Natural killer cell treated with Interleukin-12 subunit alpha and Interleukin-12 subunit beta and Interleukin-15 and Interleukin-18, amount 100 ng/mL, for 72 hours (primary cell): ENCODE measurements at regions not wholly inside any gene's neighbourhood (a gene's known extent, or its start where the extent isn't known, plus 50 kb on each side); places are given as distances from the start of the nearest gene placed in this dataset.

ENCODE experiments used
- ATAC-seq, 2 donors: fragments of 150-1000 bp; cut with Tn5 transposase in 1 of 2; sonication (Bioruptor Pico), chemical (Tn5 transposase) in 1 of 2; 2 replicates each; pipeline ENCODE4 v1.10.0; 2021
- DNase-seq: peaks from one replicate; pipeline ENCODE4 v3.0.0; 2022; ENCODE audit warnings: low spot score
- H3K27ac Mint-ChIP-seq, 2 donors: 1 replicate in 1 of 2; 2 replicates in 1 of 2; pipeline ENCODE4 v1.8.0; 2022; ENCODE audit warnings: mixed read lengths in 2 of 2, mild to moderate bottlenecking in 1 of 2, moderate library complexity in 1 of 2
- H3K27me3 Mint-ChIP-seq, 2 donors: 1 replicate in 1 of 2; 2 replicates in 1 of 2; pipeline ENCODE4 v1.8.0; 2022; ENCODE audit warnings: mixed read lengths in 2 of 2
- H3K36me3 Mint-ChIP-seq: one replicate; pipeline ENCODE4 v1.8.0; 2022; ENCODE audit warnings: mixed read lengths
- H3K4me1 Mint-ChIP-seq, 2 donors: 1 replicate in 1 of 2; 2 replicates in 1 of 2; pipeline ENCODE4 v1.8.0; 2022; ENCODE audit warnings: low read depth in 2 of 2, mixed read lengths in 2 of 2, mild to moderate bottlenecking in 1 of 2
- H3K4me3 Mint-ChIP-seq: one replicate; pipeline ENCODE4 v1.8.0; 2022; ENCODE audit warnings: mixed read lengths
- H3K9me3 Mint-ChIP-seq: 2 replicates; pipeline ENCODE4 v1.8.0; 2022; ENCODE audit warnings: mixed read lengths

- Mint-ChIP-seq H3K27me3 (peaks cover 0 to 6% of the 10 kb centered on the region in 2 donors), H3K4me1 (no peaks in the 10 kb centered on the region), H3K9me3 (no peaks in the 10 kb centered on the region), H3K27ac (no peak overlapping the region), H3K4me3 (no peak overlapping the region), H3K36me3 (no peaks in the 10 kb centered on the region)
- no peak for ATAC-seq
- no peak for DNase-seq
These were observed 605.8 kb upstream of the PTGER4 start for GRCh38 chr5:40073927-40074326.

- H3K27me3 Mint-ChIP-seq, result peaks cover 0 to 8% of the 10 kb centered on the region in 2 donors
- H3K27ac Mint-ChIP-seq, result no peak overlapping the region
- no peaks in the 10 kb centered on the region for H3K4me1 Mint-ChIP-seq
- H3K4me3 Mint-ChIP-seq, result no peak overlapping the region
- H3K36me3 Mint-ChIP-seq, result no peaks in the 10 kb centered on the region
- no peaks in the 10 kb centered on the region for H3K9me3 Mint-ChIP-seq
- no peak for DNase-seq
- no peak for ATAC-seq
These were observed 607.8 kb upstream of the PTGER4 start for GRCh38 chr5:40071870-40072269.

GRCh38 chr5:40066616-40067015 lies 613.1 kb upstream of the PTGER4 start:
- ATAC-seq, result no peak
- Mint-ChIP-seq H3K4me3 (no peak overlapping the region), H3K4me1 (no peaks in the 10 kb centered on the region), H3K27me3 (peaks cover 0 to 6% of the 10 kb centered on the region in 2 donors), H3K36me3 (no peaks in the 10 kb centered on the region), H3K27ac (no peak overlapping the region), H3K9me3 (no peaks in the 10 kb centered on the region)
- DNase-seq, result no peak

- ATAC-seq (no peak), DNase-seq (no peak)
- H3K36me3 Mint-ChIP-seq, result no peaks in the 10 kb centered on the region
- no peak overlapping the region for H3K4me3 Mint-ChIP-seq
- H3K27ac Mint-ChIP-seq, result peak overlapping the region in 1 of 2 donors; percentile 9
- H3K9me3 Mint-ChIP-seq, result no peaks in the 10 kb centered on the region
- H3K27me3 Mint-ChIP-seq, result peaks cover 0 to 9% of the 10 kb centered on the region in 2 donors
- peaks cover 6 to 8% of the 10 kb centered on the region in 2 donors for H3K4me1 Mint-ChIP-seq
These were observed 626.9 kb upstream of the PTGER4 start for GRCh38 chr5:40052808-40053207.

GRCh38 chr5:40046792-40047191 lies 622.0 kb upstream of the DAB2 start:
- no peaks in the 10 kb centered on the region for H3K9me3 Mint-ChIP-seq
- H3K4me3 Mint-ChIP-seq, result no peak overlapping the region
- DNase-seq (no peak), ATAC-seq (no peak)
- peaks cover 11 to 19% of the 10 kb centered on the region in 2 donors for H3K27me3 Mint-ChIP-seq
- H3K4me1 Mint-ChIP-seq, result peaks cover 0 to 8% of the 10 kb centered on the region in 2 donors
- peaks cover 4% of the 10 kb centered on the region for H3K36me3 Mint-ChIP-seq
- no peak overlapping the region for H3K27ac Mint-ChIP-seq

- Mint-ChIP-seq H3K27ac (no peak overlapping the region), H3K27me3 (peaks cover 11 to 19% of the 10 kb centered on the region in 2 donors), H3K4me1 (peaks cover 0 to 8% of the 10 kb centered on the region in 2 donors), H3K36me3 (peaks cover 4% of the 10 kb centered on the region), H3K9me3 (no peaks in the 10 kb centered on the region), H3K4me3 (no peak overlapping the region)
- no peak for ATAC-seq
- DNase-seq, result no peak
These were observed 620.6 kb upstream of the DAB2 start for GRCh38 chr5:40045429-40045828.

GRCh38 chr5:40043916-40044315 lies 619.1 kb upstream of the DAB2 start:
- peaks cover 11 to 19% of the 10 kb centered on the region in 2 donors for H3K27me3 Mint-ChIP-seq
- H3K9me3 Mint-ChIP-seq, result no peaks in the 10 kb centered on the region
- ATAC-seq, result no peak
- peaks cover 0 to 8% of the 10 kb centered on the region in 2 donors for H3K4me1 Mint-ChIP-seq
- no peak for DNase-seq
- no peak overlapping the region for H3K27ac Mint-ChIP-seq
- peaks cover 4% of the 10 kb centered on the region for H3K36me3 Mint-ChIP-seq
- no peak overlapping the region for H3K4me3 Mint-ChIP-seq

GRCh38 chr5:40041452-40041851 lies 616.7 kb upstream of the DAB2 start:
- Mint-ChIP-seq H3K9me3 (no peaks in the 10 kb centered on the region), H3K27me3 (peaks cover 10 to 19% of the 10 kb centered on the region in 2 donors), H3K36me3 (no peaks in the 10 kb centered on the region), H3K4me1 (peaks cover 0 to 2% of the 10 kb centered on the region in 2 donors), H3K27ac (no peak overlapping the region), H3K4me3 (no peak overlapping the region)
- ATAC-seq, result no peak
- DNase-seq, result no peak

GRCh38 chr5:40037713-40038112 lies 612.9 kb upstream of the DAB2 start:
- ATAC-seq (no peak), DNase-seq (no peak)
- Mint-ChIP-seq H3K4me1 (no peaks in the 10 kb centered on the region), H3K4me3 (no peak overlapping the region), H3K9me3 (no peaks in the 10 kb centered on the region), H3K36me3 (no peaks in the 10 kb centered on the region), H3K27ac (no peak overlapping the region), H3K27me3 (peaks cover 0 to 4% of the 10 kb centered on the region in 2 donors)

GRCh38 chr5:40034441-40034840 lies 609.7 kb upstream of the DAB2 start:
- Mint-ChIP-seq H3K4me1 (no peaks in the 10 kb centered on the region), H3K4me3 (no peak overlapping the region)
- ATAC-seq, result no peak

GRCh38 chr5:40033411-40033810 lies 608.6 kb upstream of the DAB2 start:
- Mint-ChIP-seq H3K36me3 (no peaks in the 10 kb centered on the region), H3K9me3 (no peaks in the 10 kb centered on the region), H3K4me1 (no peaks in the 10 kb centered on the region), H3K27me3 (peaks cover 8 to 19% of the 10 kb centered on the region in 2 donors), H3K27ac (no peak overlapping the region), H3K4me3 (no peak overlapping the region)
- ATAC-seq (no peak), DNase-seq (no peak)

More at GRCh38 chr5:40034441-40034840, 609.7 kb upstream of the DAB2 start:
- DNase-seq, result no peak
- no peak overlapping the region for H3K27ac Mint-ChIP-seq
- H3K9me3 Mint-ChIP-seq, result no peaks in the 10 kb centered on the region
- no peaks in the 10 kb centered on the region for H3K36me3 Mint-ChIP-seq
- peaks cover 0 to 15% of the 10 kb centered on the region in 2 donors for H3K27me3 Mint-ChIP-seq

GRCh38 chr5:40033009-40033408 lies 608.2 kb upstream of the DAB2 start:
- H3K27me3 Mint-ChIP-seq, result peaks cover 8 to 19% of the 10 kb centered on the region in 2 donors
- no peak for DNase-seq
- no peaks in the 10 kb centered on the region for H3K9me3 Mint-ChIP-seq
- H3K4me1 Mint-ChIP-seq, result no peaks in the 10 kb centered on the region
- H3K4me3 Mint-ChIP-seq, result no peak overlapping the region
- H3K27ac Mint-ChIP-seq, result no peak overlapping the region
- ATAC-seq, result no peak
- no peaks in the 10 kb centered on the region for H3K36me3 Mint-ChIP-seq

GRCh38 chr5:40030661-40031060 lies 605.9 kb upstream of the DAB2 start:
- no peaks in the 10 kb centered on the region for H3K36me3 Mint-ChIP-seq
- no peaks in the 10 kb centered on the region for H3K4me1 Mint-ChIP-seq
- H3K27ac Mint-ChIP-seq, result no peak overlapping the region
- ATAC-seq (no peak), DNase-seq (no peak)
- peaks cover 8 to 20% of the 10 kb centered on the region in 2 donors for H3K27me3 Mint-ChIP-seq
- no peaks in the 10 kb centered on the region for H3K9me3 Mint-ChIP-seq
- no peak overlapping the region for H3K4me3 Mint-ChIP-seq

- no peaks in the 10 kb centered on the region for H3K4me1 Mint-ChIP-seq
- no peak overlapping the region for H3K4me3 Mint-ChIP-seq
- ATAC-seq (no peak), DNase-seq (no peak)
- H3K36me3 Mint-ChIP-seq, result no peaks in the 10 kb centered on the region
- no peaks in the 10 kb centered on the region for H3K9me3 Mint-ChIP-seq
- peaks cover 8 to 22% of the 10 kb centered on the region in 2 donors for H3K27me3 Mint-ChIP-seq
- H3K27ac Mint-ChIP-seq, result no peak overlapping the region
These were observed 605.1 kb upstream of the DAB2 start for GRCh38 chr5:40029711-40030495.
